Gastroesophageal sphincter (tissue), 4 donors: ENCODE measurements at regions not wholly inside any gene's neighbourhood (a gene's known extent, or its start where the extent isn't known, plus 50 kb on each side); places are given as distances from the start of the nearest gene placed in this dataset.
A peak's percentile ranks its signal among the peaks of the same experiment; 100 is the strongest.

ENCODE experiments used
- ATAC-seq: fragments of 150-250 bp; one replicate; pipeline ENCODE4 v1.9.1; 2016; ENCODE audit warnings: mild to moderate bottlenecking, moderate library complexity
- H3K27ac ChIP-seq, 4 donors: fragments of 200-600 bp; sonication (generic) in 3 of 4; 1 replicate in 3 of 4; 2 replicates in 1 of 4; pipeline ENCODE4 v1.5.1; 2016 to 2019
- H3K27me3 ChIP-seq: fragments of 200-600 bp; sonication (generic); one replicate; pipeline ENCODE4 v1.5.1; 2019
- H3K36me3 ChIP-seq, 2 donors: fragments of 200-600 bp; sonication (generic); one replicate each; pipeline ENCODE4 v1.5.1; 2019; ENCODE audit warnings: control low read depth in 1 of 2
- H3K4me1 ChIP-seq, 3 donors: fragments of 200-600 bp; sonication (generic); 1 replicate in 2 of 3; 2 replicates in 1 of 3; pipeline ENCODE4 v1.5.1; 2016 to 2019; ENCODE audit warnings: control low read depth in 2 of 3
- H3K4me3 ChIP-seq, 2 donors: fragments of 200-600 bp; sonication (generic); one replicate each; pipeline ENCODE4 v1.5.1; 2019; ENCODE audit warnings: mild to moderate bottlenecking in 1 of 2, moderate library complexity in 1 of 2
- H3K9me3 ChIP-seq, 3 donors: fragments of 200-600 bp; sonication (generic); one replicate each; pipeline ENCODE4 v1.5.1; 2017 to 2019; ENCODE audit warnings: control low read depth in 2 of 3
- EP300 ChIP-seq: sonication (generic); formaldehyde crosslinking; IDR thresholded peaks from one replicate; pipeline ENCODE4 v1.6.1; 2017; ENCODE audit warnings: antibody characterized with exemption, mild to moderate bottlenecking
- POLR2A ChIP-seq, 2 donors: fragments of 450-650 bp; IDR thresholded peaks; one replicate each; pipeline ENCODE4 v1.6.1; 2017; ENCODE audit warnings: antibody characterized with exemption in 2 of 2, mild to moderate bottlenecking in 2 of 2, moderate library complexity in 1 of 2
- POLR2AphosphoS5 ChIP-seq: sonication (generic); formaldehyde crosslinking; IDR thresholded peaks from one replicate; pipeline ENCODE4 v1.6.1; 2017; ENCODE audit warnings: antibody characterized with exemption
- WGBS, 2 donors: methylation state at CpG; one replicate each; pipeline ENCODE4 v1.1.5; 2018; ENCODE audit warnings: low coverage in 1 of 2; 5-methylcytosine and 5-hydroxymethylcytosine counted together
- TF ChIP-seq, protein P1 (sequence below), 4 experiments: fragments of 200-600 bp in 2 of 4; fragments of 450-650 bp in 2 of 4; sonication (generic) in 1 of 4; IDR thresholded peaks; one replicate each; pipeline ENCODE4 v1.5.1; 2017 to 2019; ENCODE audit warnings: antibody characterized with exemption in 4 of 4, mild to moderate bottlenecking in 2 of 4, moderate library complexity in 2 of 4

DNA sequence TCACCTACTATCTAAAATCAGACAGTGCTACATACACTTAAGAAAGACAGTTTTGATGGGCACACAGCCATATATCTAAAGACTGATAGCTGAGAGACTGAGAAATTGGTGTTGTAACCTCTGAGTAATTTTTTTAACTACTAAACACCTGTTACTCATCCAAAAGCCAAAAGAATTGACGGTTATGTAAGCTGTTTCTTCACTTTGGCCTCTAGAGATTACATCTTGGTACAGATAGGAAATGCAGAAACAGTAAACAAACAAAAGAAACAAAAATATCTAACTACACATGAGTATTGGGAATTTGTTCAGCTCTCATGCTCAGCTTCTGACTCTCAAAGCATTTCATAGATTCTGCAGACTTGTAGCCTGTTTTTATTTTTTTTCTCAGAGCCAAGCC is 152.1 kb upstream of the GAS1 start:
- WGBS, 2 donors: 40 to 52% methylated on average over 1 of the region's 1 CpG
- Histone ChIP-seq H3K4me3 (no peak overlapping the region), H3K9me3 (no peaks in the 10 kb centered on the region), H3K4me1 (no peaks in the 10 kb centered on the region), H3K36me3 (no peaks in the 10 kb centered on the region), H3K27ac (no peak overlapping the region), H3K27me3 (no peaks in the 10 kb centered on the region)
- ATAC-seq: peak; percentile 71
- TF ChIP-seq, protein P1, sequence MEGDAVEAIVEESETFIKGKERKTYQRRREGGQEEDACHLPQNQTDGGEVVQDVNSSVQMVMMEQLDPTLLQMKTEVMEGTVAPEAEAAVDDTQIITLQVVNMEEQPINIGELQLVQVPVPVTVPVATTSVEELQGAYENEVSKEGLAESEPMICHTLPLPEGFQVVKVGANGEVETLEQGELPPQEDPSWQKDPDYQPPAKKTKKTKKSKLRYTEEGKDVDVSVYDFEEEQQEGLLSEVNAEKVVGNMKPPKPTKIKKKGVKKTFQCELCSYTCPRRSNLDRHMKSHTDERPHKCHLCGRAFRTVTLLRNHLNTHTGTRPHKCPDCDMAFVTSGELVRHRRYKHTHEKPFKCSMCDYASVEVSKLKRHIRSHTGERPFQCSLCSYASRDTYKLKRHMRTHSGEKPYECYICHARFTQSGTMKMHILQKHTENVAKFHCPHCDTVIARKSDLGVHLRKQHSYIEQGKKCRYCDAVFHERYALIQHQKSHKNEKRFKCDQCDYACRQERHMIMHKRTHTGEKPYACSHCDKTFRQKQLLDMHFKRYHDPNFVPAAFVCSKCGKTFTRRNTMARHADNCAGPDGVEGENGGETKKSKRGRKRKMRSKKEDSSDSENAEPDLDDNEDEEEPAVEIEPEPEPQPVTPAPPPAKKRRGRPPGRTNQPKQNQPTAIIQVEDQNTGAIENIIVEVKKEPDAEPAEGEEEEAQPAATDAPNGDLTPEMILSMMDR (IDR thresholded peaks at IDR 0.05): no peak
- TF ChIP-seq POLR2A (IDR thresholded peaks at IDR 0.05): no peak
- peak; percentile 34 for TF ChIP-seq POLR2AphosphoS5
- no peak for TF ChIP-seq EP300

DNA sequence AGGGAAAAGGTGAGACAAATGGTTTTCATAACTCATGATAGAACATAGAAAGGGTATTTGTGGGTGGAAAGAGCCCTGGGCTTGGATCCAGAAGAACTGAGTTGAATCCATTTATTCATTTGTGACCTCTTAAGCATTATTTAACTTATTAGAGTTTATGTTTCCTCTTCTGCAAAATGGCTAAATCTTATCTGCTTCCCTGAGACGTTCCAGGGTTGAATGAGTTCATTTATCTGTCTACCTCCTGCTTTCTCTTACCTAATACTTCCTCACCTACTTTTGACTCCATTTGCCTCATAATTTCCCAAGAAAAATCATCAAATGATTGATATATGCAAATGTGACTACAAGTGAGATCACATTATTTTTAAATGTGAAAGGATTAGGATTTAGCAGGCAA is 152.7 kb upstream of the GAS1 start:
- ATAC-seq: no peak
- Histone ChIP-seq H3K27me3 (no peaks in the 10 kb centered on the region), H3K36me3 (no peaks in the 10 kb centered on the region), H3K27ac (no peak overlapping the region), H3K4me1 (no peaks in the 10 kb centered on the region), H3K4me3 (no peak overlapping the region), H3K9me3 (no peaks in the 10 kb centered on the region)
- 0 to 18% methylated on average over 1 of the region's 1 CpG for WGBS, 2 donors
- TF ChIP-seq EP300 (no peak), POLR2AphosphoS5 (no peak), POLR2A (IDR thresholded peaks at IDR 0.05) (no peak)
- TF ChIP-seq, protein P1 (IDR thresholded peaks at IDR 0.05): no peak

DNA sequence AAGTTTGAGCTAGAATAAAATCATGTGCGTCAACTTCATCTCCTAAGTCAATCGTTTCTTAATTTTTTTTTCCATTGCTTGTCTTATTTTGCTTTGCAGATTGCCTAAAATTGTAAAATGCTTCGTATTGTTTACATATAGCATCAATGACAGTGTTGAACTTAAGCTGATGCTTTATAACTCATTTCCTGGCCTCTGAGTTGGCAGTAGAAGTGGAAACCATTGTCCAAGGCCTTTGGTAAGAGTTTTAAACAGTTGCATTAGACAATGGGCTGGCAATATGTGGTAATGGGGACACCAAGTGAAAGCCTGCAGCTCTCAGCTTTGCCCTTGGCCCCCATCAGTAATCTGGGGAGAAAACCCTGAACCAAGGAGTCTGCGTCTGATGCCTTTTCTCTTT is 154.8 kb upstream of the GAS1 start:
- H3K9me3 ChIP-seq: no peaks in the 10 kb centered on the region
- no peak for ATAC-seq
- H3K27ac ChIP-seq: no peak overlapping the region
- no peaks in the 10 kb centered on the region for H3K36me3 ChIP-seq
- no peaks in the 10 kb centered on the region for H3K27me3 ChIP-seq
- TF ChIP-seq, protein P1 (IDR thresholded peaks at IDR 0.05): no peak
- no peak for TF ChIP-seq EP300
- no peak for TF ChIP-seq POLR2A (IDR thresholded peaks at IDR 0.05)
- no peak for TF ChIP-seq POLR2AphosphoS5
- H3K4me3 ChIP-seq: no peak overlapping the region
- WGBS, 2 donors: 79% methylated on average over 4 of the region's 4 CpGs; no CpG with 5 or more reads in 1 of the 2 donors
- no peaks in the 10 kb centered on the region for H3K4me1 ChIP-seq

DNA sequence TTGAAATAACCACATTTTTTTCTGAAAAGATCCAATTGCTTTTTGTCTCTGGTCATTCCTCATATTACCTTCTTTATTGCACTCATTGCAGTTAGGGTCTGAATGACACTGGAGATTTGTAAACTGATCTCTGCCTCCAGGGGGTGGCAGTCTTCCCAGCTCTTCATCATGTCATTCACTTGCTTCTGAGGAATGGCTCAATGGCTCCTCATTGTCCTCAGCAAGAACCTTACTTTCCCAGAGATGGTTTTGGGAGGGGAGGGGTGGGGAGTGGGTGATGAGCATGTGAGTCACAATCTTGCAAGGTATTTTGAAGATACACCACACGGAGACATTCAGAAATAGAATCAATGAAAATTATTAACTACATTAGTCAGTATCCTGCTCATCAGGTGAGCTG is 159.8 kb upstream of the GAS1 start:
- WGBS, 2 donors: 43% methylated on average over 1 of the region's 1 CpG; no CpG with 5 or more reads in 1 of the 2 donors
- Histone ChIP-seq H3K4me1 (peaks cover 8 to 25% (median 10%) of the 10 kb centered on the region in 3 donors), H3K4me3 (no peak overlapping the region), H3K9me3 (peaks cover 0 to 9% (median 0%) of the 10 kb centered on the region in 3 donors), H3K27me3 (no peaks in the 10 kb centered on the region), H3K36me3 (no peaks in the 10 kb centered on the region), H3K27ac (no peak overlapping the region)
- TF ChIP-seq POLR2A (IDR thresholded peaks at IDR 0.05) (no peak), POLR2AphosphoS5 (no peak), EP300 (no peak)
- TF ChIP-seq, protein P1 (IDR thresholded peaks at IDR 0.05): no peak
- ATAC-seq: no peak

DNA sequence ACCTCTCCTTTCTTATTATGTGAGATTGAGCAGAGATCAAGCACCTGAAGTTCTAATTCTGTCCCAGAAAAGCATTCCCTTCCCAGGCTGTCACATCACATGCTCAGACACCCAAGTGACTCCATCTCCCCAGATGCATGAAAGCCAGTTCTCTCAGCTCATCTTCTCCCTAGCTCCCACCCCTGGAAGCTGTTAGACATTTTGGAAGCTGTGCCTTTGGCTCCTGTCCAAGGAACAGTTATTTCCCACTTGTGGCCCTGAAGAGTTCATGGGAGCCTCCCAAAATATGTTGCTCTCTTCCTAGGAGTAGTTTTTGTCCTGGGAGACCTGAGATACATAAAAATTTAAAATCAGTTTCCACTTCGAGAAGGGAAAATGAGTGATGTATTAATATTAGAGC is 161.4 kb upstream of the GAS1 start:
- no peaks in the 10 kb centered on the region for H3K36me3 ChIP-seq
- peaks cover 0 to 9% (median 0%) of the 10 kb centered on the region in 3 donors for H3K9me3 ChIP-seq
- TF ChIP-seq POLR2AphosphoS5: no peak
- TF ChIP-seq POLR2A (IDR thresholded peaks at IDR 0.05): no peak
- TF ChIP-seq, protein P1 (IDR thresholded peaks at IDR 0.05): no peak
- TF ChIP-seq EP300: no peak
- no peak overlapping the region for H3K4me3 ChIP-seq
- H3K27ac ChIP-seq: peak overlapping the region in 3 of 4 donors; percentile 10 to 41 (median 40)
- 0 to 41% methylated on average over 1 of the region's 1 CpG for WGBS, 2 donors
- no peak for ATAC-seq
- peaks cover 8 to 25% (median 10%) of the 10 kb centered on the region in 3 donors for H3K4me1 ChIP-seq
- H3K27me3 ChIP-seq: no peaks in the 10 kb centered on the region
